HG02763 (cell line): ENCODE measurements at regions not wholly inside any gene's neighbourhood (a gene's known extent, or its start where the extent isn't known, plus 50 kb on each side); places are given as distances from the start of the nearest gene placed in this dataset.

ENCODE experiments used
- ATAC-seq: cut with Tn5 transposase; IDR thresholded peaks from one replicate; pipeline ENCODE4 v1.9.1; 2021; ENCODE audit warnings: mild to moderate bottlenecking, moderate library complexity; ENCODE audit not compliant: unreplicated experiment

DNA sequence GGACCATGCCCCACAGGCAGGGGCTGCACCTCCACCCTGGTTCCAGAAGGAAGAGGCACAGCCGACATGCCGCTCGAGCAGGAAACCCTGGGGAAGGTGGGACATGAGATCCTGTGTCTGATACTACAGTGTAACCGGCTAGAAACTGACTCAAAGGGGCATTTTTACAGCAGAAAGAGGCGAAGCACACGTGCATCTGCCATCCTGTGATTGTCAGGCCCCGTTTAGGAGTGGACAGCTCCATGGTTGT, 62.7 kb downstream of the SIK1 start:
- ATAC-seq, result no peak

- ATAC-seq, result no peak
Measured at GRCh38 chr21:43363506-43364260, 63.2 kb downstream of the SIK1 start.

DNA sequence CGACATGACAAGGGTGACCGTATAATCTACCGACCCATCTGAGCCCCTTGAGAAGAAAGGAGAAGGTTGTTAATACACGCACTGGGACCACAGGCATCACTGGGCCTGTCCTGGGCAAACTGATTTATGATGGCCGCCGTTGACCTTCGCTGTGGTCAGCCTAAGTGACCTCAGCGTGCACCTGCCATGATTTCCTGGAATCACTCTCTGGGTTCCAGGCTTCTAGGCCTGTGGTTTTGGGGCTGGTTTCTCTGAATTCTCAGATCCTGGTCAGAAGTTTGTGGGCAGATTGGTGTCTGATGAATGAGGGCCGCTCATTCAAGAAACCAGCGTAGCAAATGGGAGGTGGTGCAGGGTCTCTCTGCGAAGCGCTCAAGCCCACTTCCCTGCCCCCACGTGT, 64.0 kb downstream of the SIK1 start:
- no peak for ATAC-seq

- ATAC-seq, result no peak
Measured at GRCh38 chr21:43362321-43362791, 64.6 kb downstream of the SIK1 start.

DNA sequence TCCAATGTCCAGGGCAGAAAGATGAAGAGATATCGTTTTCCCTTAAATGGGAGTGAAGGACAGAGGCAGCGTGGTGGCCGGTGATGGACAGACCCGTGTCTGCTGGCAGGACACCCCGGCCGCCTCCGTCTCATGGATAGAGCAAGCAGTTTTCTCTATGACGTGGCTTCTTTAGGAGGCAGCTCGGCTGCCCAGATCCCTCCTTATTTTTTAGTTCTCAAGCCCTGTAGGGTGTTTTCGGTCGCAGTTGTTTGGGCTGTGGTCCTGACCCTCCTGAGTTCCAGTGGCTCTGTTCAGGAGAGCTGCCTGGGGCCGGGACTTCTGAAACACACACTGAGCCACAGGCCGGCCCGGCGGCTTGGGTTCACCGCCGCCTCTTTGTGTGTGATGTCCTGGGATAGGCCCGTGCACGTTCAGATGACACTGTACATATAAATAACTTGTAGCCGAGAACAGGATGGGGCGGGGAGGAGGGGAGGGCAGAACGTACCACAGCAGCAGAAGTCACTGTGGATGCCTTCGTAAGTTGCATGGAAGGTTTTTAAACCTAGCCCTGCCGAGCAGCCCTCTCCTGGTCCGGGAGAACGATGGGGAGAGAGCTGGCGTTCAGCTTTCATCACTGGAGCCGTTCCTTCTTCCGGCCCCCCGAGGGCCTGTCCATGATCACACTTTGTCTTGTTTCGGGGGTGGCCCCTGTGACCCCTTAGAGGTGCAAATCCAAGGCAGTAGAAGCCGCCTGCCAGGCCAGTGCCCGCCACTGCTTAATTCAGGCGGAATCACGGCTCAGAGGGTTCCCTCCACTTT, 65.2 kb downstream of the SIK1 start:
- ATAC-seq, result no peak

- ATAC-seq, result no peak
Measured at GRCh38 chr21:43361127-43361492, 65.8 kb downstream of the SIK1 start.

DNA sequence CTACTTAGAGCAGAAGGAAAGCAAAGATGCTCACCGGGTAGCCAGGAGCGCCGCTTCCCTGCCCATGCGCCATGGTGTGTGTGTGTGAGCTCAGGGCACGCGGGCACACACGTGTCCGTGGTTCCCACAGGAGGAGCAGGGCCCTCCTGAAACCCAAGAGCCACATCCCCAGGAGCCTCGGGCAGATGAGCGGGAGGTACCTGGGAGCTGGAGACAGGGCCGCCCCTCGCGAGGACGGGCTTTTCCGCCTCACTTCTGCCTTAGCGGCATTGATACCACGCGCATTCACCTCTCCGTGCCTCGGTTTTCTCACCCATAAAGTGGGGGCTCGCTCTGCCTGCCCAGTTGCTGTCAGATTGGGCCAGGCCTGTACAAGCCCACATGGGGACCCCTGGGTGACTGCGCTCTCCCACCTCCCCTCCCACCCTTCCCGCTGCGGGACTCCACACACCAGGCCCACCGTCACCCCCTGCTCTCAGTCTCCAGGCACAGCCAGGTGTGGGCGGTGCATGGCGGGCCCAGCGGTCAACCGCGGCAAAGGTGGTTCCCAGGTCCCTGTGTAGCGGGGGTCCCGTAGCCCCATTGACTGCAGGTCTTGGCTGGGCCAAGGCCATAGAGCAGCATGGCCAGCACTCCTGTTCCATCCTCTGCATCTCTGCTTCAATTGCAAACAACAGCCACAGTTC, 66.3 kb downstream of the SIK1 start:
- no peak for ATAC-seq

GRCh38 chr21:43358940-43359822, 67.8 kb downstream of the SIK1 start:
- ATAC-seq, result no peak

- ATAC-seq, result no peak
Measured at GRCh38 chr21:43357715-43358430, 69.1 kb downstream of the SIK1 start.

- ATAC-seq, result no peak
Measured at GRCh38 chr21:43355925-43356289, 71.0 kb downstream of the SIK1 start.

DNA sequence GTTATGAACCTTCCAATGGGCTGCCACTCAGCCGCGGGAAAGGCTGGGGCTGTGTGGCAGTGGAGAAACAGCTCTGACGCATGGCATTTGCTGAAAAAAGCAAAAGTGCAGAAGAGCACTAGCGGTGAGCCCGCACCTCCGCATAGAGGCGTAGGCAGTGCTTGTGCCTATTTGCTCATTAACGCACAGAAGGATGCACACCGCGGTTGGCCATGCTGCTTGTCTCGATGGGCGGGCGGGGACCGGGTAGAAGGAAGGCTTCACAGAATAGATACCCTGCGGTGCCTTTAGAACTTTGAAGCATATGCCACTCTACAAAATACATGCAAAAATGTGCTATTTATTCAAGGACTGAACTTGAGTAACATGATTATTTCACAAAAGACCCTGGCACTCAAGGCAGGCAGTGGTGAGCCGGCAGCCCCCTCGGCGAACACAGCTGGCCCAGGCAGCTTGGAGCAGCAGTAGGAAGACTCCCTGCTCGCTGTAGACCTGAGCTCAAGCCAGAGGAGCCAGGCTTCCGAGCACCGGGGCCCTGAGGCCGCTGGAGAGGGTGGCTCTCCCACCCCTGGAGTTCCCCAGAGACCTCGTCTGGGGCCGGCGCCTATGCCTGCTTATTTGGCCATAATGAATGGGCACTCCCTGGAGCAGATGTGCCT, 71.5 kb downstream of the SIK1 start:
- no peak for ATAC-seq

DNA sequence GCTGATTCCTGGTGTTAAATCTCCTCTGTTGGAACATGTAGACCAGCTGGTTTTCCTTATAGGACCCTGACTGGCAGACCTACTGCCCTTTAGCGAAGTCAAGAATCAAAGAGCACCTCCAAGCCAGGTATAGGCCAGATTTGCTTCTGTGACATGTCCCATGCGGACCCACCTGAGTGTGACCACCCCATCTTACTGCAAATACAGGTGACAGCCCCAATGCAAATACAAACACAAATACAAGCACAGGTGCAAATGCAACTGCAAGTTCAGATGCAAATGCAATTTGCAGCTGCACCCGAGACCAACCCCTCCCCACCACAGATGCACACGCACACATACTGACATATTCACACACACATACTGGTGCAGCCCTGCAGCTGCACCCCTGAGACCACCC, 72.3 kb downstream of the SIK1 start:
- ATAC-seq, result no peak

GRCh38 chr21:43354026-43354420, 72.9 kb downstream of the SIK1 start:
- ATAC-seq, result no peak

GRCh38 chr21:43353282-43354025, 73.5 kb downstream of the SIK1 start:
- ATAC-seq, result no peak

GRCh38 chr21:43352568-43353281, 74.2 kb downstream of the SIK1 start:
- peak; percentile 60 for ATAC-seq

GRCh38 chr21:43352154-43352537, 74.8 kb downstream of the SIK1 start:
- no peak for ATAC-seq

DNA sequence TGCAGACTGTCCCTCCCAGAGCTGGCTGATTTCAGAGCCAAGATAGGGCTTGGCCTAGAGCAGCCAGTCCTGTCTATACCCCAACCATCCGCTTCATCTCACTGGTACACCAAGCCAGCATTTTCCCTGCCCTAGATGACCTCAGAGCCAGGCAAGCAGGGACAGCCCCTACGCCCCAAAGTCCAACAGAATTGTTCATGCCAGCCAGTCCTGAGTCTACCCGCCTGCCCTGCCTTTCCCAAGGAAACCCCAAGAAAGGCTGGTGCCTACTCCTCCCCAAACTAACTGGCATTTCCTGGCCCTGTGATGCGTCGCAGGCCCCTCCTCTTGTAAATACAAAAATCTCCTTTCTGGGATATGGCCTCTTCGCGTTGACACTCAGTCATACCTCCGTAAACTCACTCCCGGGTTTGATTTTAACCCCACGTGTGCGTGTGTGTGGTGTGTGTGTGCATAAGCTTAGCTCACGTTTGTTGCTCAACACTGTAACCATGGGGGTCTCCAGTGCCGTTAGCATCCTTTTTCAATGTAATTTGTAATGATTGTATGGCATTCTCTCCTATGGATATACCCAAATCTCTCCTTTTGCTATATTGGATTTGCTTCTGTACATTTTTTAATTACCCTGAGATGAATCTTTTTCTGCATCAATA, 75.3 kb downstream of the SIK1 start:
- ATAC-seq, result no peak

DNA sequence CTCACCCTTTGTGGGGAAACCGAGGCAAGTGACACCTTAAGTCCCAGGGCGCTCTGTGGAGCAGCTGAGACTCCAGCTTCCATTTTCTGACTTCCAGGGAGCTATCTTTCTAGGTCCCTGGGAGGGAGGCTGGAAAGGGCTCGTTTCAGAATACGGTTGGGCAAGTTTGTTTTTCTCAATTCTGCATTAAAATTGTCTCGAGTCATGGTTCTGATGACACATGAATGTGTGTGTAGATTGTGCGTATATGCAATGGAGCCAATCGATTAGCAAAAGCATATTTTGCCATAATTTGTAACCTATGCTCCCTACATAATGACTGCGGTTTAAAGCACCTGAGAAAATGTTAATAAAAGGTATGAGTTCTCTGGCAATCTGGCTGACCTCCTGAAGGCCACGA, 77.3 kb downstream of the SIK1 start:
- no peak for ATAC-seq
